ENCODE measurements at regions not wholly inside any gene's neighbourhood (a gene's known extent, or its start where the extent isn't known, plus 50 kb on each side); places are given as distances from the start of the nearest gene placed in this dataset.

DNA sequence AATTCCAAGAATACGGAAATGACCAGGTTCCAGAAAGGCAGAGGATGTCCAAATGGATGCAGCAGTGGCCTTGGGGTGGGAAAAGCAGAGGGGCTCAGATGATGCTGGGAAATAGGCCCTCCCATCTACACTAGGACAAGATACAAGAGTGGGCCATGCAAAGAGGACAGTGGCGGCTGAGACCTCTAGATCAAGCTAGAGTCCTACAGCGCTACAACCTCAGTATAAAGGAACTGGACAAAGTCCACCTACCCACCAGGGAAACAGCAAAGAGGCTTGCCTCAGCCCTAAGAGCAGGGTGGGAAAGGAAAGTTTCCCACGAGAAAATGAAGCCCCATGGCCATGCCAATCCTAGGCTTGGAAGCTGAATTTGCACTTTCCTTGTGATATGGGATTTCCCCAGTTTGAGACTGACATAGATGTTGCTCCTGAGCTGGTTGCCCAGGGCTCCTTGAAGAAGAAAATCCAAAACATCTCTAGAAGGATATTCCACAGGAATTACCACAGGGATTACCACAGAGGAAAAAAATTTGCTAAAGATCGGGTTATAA, 282.2 kb downstream of the MREG start:
- TF ChIP-seq TAF1 (IDR thresholded peaks at IDR 0.05; ENCODE audit: low read depth), result no peak
- TF ChIP-seq, protein P1, sequence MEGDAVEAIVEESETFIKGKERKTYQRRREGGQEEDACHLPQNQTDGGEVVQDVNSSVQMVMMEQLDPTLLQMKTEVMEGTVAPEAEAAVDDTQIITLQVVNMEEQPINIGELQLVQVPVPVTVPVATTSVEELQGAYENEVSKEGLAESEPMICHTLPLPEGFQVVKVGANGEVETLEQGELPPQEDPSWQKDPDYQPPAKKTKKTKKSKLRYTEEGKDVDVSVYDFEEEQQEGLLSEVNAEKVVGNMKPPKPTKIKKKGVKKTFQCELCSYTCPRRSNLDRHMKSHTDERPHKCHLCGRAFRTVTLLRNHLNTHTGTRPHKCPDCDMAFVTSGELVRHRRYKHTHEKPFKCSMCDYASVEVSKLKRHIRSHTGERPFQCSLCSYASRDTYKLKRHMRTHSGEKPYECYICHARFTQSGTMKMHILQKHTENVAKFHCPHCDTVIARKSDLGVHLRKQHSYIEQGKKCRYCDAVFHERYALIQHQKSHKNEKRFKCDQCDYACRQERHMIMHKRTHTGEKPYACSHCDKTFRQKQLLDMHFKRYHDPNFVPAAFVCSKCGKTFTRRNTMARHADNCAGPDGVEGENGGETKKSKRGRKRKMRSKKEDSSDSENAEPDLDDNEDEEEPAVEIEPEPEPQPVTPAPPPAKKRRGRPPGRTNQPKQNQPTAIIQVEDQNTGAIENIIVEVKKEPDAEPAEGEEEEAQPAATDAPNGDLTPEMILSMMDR (IDR thresholded peaks at IDR 0.05; ENCODE audit: poor library complexity, severe bottlenecking), result no peak
- no peak for TF ChIP-seq EZH2 (IDR thresholded peaks at IDR 0.05; ENCODE audit: borderline replicate concordance, insufficient read depth, low read length, poor library complexity, severe bottlenecking)
- TF ChIP-seq POLR2AphosphoS5 (IDR thresholded peaks at IDR 0.05), result no peak
- TF ChIP-seq EP300 (conservative IDR thresholded peaks at IDR 0.05; ENCODE audit: poor library complexity, severe bottlenecking), result no peak
- TF ChIP-seq, protein P2, sequence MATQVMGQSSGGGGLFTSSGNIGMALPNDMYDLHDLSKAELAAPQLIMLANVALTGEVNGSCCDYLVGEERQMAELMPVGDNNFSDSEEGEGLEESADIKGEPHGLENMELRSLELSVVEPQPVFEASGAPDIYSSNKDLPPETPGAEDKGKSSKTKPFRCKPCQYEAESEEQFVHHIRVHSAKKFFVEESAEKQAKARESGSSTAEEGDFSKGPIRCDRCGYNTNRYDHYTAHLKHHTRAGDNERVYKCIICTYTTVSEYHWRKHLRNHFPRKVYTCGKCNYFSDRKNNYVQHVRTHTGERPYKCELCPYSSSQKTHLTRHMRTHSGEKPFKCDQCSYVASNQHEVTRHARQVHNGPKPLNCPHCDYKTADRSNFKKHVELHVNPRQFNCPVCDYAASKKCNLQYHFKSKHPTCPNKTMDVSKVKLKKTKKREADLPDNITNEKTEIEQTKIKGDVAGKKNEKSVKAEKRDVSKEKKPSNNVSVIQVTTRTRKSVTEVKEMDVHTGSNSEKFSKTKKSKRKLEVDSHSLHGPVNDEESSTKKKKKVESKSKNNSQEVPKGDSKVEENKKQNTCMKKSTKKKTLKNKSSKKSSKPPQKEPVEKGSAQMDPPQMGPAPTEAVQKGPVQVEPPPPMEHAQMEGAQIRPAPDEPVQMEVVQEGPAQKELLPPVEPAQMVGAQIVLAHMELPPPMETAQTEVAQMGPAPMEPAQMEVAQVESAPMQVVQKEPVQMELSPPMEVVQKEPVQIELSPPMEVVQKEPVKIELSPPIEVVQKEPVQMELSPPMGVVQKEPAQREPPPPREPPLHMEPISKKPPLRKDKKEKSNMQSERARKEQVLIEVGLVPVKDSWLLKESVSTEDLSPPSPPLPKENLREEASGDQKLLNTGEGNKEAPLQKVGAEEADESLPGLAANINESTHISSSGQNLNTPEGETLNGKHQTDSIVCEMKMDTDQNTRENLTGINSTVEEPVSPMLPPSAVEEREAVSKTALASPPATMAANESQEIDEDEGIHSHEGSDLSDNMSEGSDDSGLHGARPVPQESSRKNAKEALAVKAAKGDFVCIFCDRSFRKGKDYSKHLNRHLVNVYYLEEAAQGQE (IDR thresholded peaks at IDR 0.05; ENCODE audit: borderline replicate concordance), result no peak
- no peak for TF ChIP-seq SMC3 (conservative IDR thresholded peaks at IDR 0.05; ENCODE audit: poor library complexity)

Data from neural cell (in vitro differentiated cells).